NCI-H1930 (cell line): ENCODE measurements at regions not wholly inside any gene's neighbourhood (a gene's known extent, or its start where the extent isn't known, plus 50 kb on each side); places are given as distances from the start of the nearest gene placed in this dataset.
"Not testable (repeated sequence)": the region's sequence is repeated elsewhere in the genome, so short reads cannot be mapped to it uniquely, and the experiment has no call there.

ENCODE experiments used
- DNase-seq, 2 experiments: peaks; one replicate each; lab custom pipeline; 2025; lab: John Stamatoyannopoulos, UW

- no peak for DNase-seq
Observed at GRCh38 chr22:45061332-45061731, 51.5 kb upstream of the PHF21B start.

GRCh38 chr22:45064313-45065278 is 54.8 kb upstream of the PHF21B start:
- no peak for DNase-seq

- DNase-seq, result no peak
Observed at GRCh38 chr22:45065726-45066125, 55.9 kb upstream of the PHF21B start.

GRCh38 chr22:45067731-45068130 is 57.9 kb upstream of the PHF21B start:
- DNase-seq, result no peak

GRCh38 chr22:45069925-45070324 is 60.1 kb upstream of the PHF21B start:
- no peak for DNase-seq

- no peak for DNase-seq
Observed at GRCh38 chr22:45071618-45072017, 61.8 kb upstream of the PHF21B start.

- no peak for DNase-seq
Observed at GRCh38 chr22:45072322-45072903, 62.6 kb upstream of the PHF21B start.

- no peak for DNase-seq
Observed at GRCh38 chr22:45073064-45073463, 63.3 kb upstream of the PHF21B start.

GRCh38 chr22:45077286-45077685 is 67.5 kb upstream of the PHF21B start:
- no peak for DNase-seq

GRCh38 chr22:45077826-45078334 is 68.1 kb upstream of the PHF21B start:
- no peak for DNase-seq

GRCh38 chr22:45082795-45083194 is 73.0 kb upstream of the PHF21B start:
- DNase-seq, result no peak

GRCh38 chr22:45083659-45084305 is 74.0 kb upstream of the PHF21B start:
- DNase-seq, result no peak

GRCh38 chr22:45084400-45084920 is 74.7 kb upstream of the PHF21B start:
- DNase-seq, result no peak

- no peak for DNase-seq
Observed at GRCh38 chr22:45087802-45088201, 75.9 kb upstream of the NUP50 start.

GRCh38 chr22:45088576-45088975 is 75.1 kb upstream of the NUP50 start:
- no peak for DNase-seq

- DNase-seq, result no peak
Observed at GRCh38 chr22:45090497-45090910, 73.2 kb upstream of the NUP50 start.

- no peak for DNase-seq
Observed at GRCh38 chr22:45091254-45091854, 72.4 kb upstream of the NUP50 start.

- DNase-seq, result not testable (repeated sequence)
Observed at GRCh38 chr22:45091875-45092274, 71.8 kb upstream of the NUP50 start.

- no peak for DNase-seq
Observed at GRCh38 chr22:45092644-45093043, 71.1 kb upstream of the NUP50 start.

- no peak for DNase-seq
Observed at GRCh38 chr22:45093609-45094008, 70.1 kb upstream of the NUP50 start.

- DNase-seq, result no peak
Observed at GRCh38 chr22:45094081-45094720, 69.5 kb upstream of the NUP50 start.
